ENCODE measurements at regions not wholly inside any gene's neighbourhood (a gene's known extent, or its start where the extent isn't known, plus 50 kb on each side); places are given as distances from the start of the nearest gene placed in this dataset.
"Not testable (repeated sequence)": the region's sequence is repeated elsewhere in the genome, so short reads cannot be mapped to it uniquely, and the experiment has no call there.

GRCh38 chr6:78589436-78589835 is 277.9 kb upstream of the IRAK1BP1 start:
- no peak for DNase-seq (ENCODE audit: low spot score)

GRCh38 chr6:78593898-78594667 is 273.3 kb upstream of the IRAK1BP1 start:
- DNase-seq (ENCODE audit: low spot score) = no peak

GRCh38 chr6:78594668-78595066 is 272.7 kb upstream of the IRAK1BP1 start:
- DNase-seq (ENCODE audit: low spot score) = no peak

- DNase-seq (ENCODE audit: low spot score) = no peak
These were observed 269.4 kb upstream of the IRAK1BP1 start for GRCh38 chr6:78597966-78598365.

GRCh38 chr6:78598966-78599365 is 268.4 kb upstream of the IRAK1BP1 start:
- DNase-seq (ENCODE audit: low spot score) = no peak

- DNase-seq (ENCODE audit: low spot score) = no peak
These were observed 267.8 kb upstream of the IRAK1BP1 start for GRCh38 chr6:78599526-78599925.

GRCh38 chr6:78605909-78606446 is 261.4 kb upstream of the IRAK1BP1 start:
- DNase-seq (ENCODE audit: low spot score) = no peak

GRCh38 chr6:78607189-78607588 is 260.2 kb upstream of the IRAK1BP1 start:
- no peak for DNase-seq (ENCODE audit: low spot score)

- no peak for DNase-seq (ENCODE audit: low spot score)
These were observed 256.2 kb upstream of the IRAK1BP1 start for GRCh38 chr6:78611102-78611620.

- peak; percentile 6 for DNase-seq (ENCODE audit: low spot score)
These were observed 255.4 kb upstream of the IRAK1BP1 start for GRCh38 chr6:78611886-78612480.

GRCh38 chr6:78614961-78615360 is 252.4 kb upstream of the IRAK1BP1 start:
- no peak for DNase-seq (ENCODE audit: low spot score)

- DNase-seq (ENCODE audit: low spot score) = no peak
These were observed 251.9 kb upstream of the IRAK1BP1 start for GRCh38 chr6:78615430-78615904.

GRCh38 chr6:78618970-78619369 is 248.4 kb upstream of the IRAK1BP1 start:
- no peak for DNase-seq (ENCODE audit: low spot score)

GRCh38 chr6:78623554-78623953 is 243.8 kb upstream of the IRAK1BP1 start:
- no peak for DNase-seq (ENCODE audit: low spot score)

GRCh38 chr6:78629154-78629721 is 238.1 kb upstream of the IRAK1BP1 start:
- peak; percentile 7 for DNase-seq (ENCODE audit: low spot score)

GRCh38 chr6:78629836-78630235 is 237.5 kb upstream of the IRAK1BP1 start:
- no peak for DNase-seq (ENCODE audit: low spot score)

- DNase-seq (ENCODE audit: low spot score) = no peak
These were observed 235.4 kb upstream of the IRAK1BP1 start for GRCh38 chr6:78631976-78632375.

GRCh38 chr6:78639111-78640110 is 227.9 kb upstream of the IRAK1BP1 start:
- no peak for DNase-seq (ENCODE audit: low spot score)

GRCh38 chr6:78643976-78644375 is 223.4 kb upstream of the IRAK1BP1 start:
- DNase-seq (ENCODE audit: low spot score) = not testable (repeated sequence)

GRCh38 chr6:78646542-78647415 is 220.6 kb upstream of the IRAK1BP1 start:
- not testable (repeated sequence) for DNase-seq (ENCODE audit: low spot score)

All from HuH-7.5 (cell line).